Vagina (tissue), 2 donors: ENCODE measurements at regions not wholly inside any gene's neighbourhood (a gene's known extent, or its start where the extent isn't known, plus 50 kb on each side); places are given as distances from the start of the nearest gene placed in this dataset.

ENCODE experiments used
- POLR2A ChIP-seq, 2 donors: fragments of 450-650 bp; IDR thresholded peaks; one replicate each; pipeline ENCODE4 v1.6.1; 2017; ENCODE audit warnings: antibody characterized with exemption in 2 of 2, mild to moderate bottlenecking in 2 of 2, moderate library complexity in 2 of 2
- POLR2AphosphoS5 ChIP-seq, 2 donors: sonication (generic); formaldehyde crosslinking; IDR thresholded peaks; one replicate each; pipeline ENCODE4 v1.9.0; 2017; ENCODE audit warnings: antibody characterized with exemption in 2 of 2, mild to moderate bottlenecking in 2 of 2, low read depth in 1 of 2; ENCODE audit not compliant: insufficient read depth in 1 of 2
- TF ChIP-seq, protein P1 (sequence below), 3 experiments: fragments of 450-650 bp in 2 of 3; fragments of 200-600 bp in 1 of 3; sonication (generic) in 1 of 3; IDR thresholded peaks; one replicate each; pipeline ENCODE4 v1.5.1; 2017 to 2019; ENCODE audit warnings: antibody characterized with exemption in 3 of 3, mild to moderate bottlenecking in 2 of 3, moderate library complexity in 2 of 3

DNA sequence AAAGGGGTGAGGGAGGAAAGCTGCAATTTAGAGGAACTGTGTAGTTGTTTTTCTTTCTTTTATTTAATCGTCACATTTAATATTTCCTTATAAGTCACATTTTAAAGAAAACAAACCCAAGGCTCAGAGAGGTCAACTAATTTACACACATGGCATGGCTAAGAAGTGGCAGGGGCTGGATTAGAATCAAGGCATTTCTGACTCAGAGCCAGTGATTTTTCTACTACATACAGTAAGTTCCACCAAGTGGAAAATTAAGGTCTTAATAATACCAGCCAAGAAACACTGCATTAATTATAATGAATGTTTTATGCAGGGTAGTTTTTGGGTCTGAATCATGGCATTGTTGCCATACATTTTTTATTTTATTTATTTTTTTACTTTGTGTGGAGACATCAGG is 607.7 kb upstream of the CITED2 start:
- no peak for TF ChIP-seq POLR2A (IDR thresholded peaks at IDR 0.05)
- TF ChIP-seq POLR2AphosphoS5 (IDR thresholded peaks at IDR 0.05; ENCODE audit: insufficient read depth in 1 of 2, low read depth in 1 of 2) = no peak
- TF ChIP-seq, protein P1, sequence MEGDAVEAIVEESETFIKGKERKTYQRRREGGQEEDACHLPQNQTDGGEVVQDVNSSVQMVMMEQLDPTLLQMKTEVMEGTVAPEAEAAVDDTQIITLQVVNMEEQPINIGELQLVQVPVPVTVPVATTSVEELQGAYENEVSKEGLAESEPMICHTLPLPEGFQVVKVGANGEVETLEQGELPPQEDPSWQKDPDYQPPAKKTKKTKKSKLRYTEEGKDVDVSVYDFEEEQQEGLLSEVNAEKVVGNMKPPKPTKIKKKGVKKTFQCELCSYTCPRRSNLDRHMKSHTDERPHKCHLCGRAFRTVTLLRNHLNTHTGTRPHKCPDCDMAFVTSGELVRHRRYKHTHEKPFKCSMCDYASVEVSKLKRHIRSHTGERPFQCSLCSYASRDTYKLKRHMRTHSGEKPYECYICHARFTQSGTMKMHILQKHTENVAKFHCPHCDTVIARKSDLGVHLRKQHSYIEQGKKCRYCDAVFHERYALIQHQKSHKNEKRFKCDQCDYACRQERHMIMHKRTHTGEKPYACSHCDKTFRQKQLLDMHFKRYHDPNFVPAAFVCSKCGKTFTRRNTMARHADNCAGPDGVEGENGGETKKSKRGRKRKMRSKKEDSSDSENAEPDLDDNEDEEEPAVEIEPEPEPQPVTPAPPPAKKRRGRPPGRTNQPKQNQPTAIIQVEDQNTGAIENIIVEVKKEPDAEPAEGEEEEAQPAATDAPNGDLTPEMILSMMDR (IDR thresholded peaks at IDR 0.05) = no peak
